ENCODE measurements at regions not wholly inside any gene's neighbourhood (a gene's known extent, or its start where the extent isn't known, plus 50 kb on each side); places are given as distances from the start of the nearest gene placed in this dataset.

DNA sequence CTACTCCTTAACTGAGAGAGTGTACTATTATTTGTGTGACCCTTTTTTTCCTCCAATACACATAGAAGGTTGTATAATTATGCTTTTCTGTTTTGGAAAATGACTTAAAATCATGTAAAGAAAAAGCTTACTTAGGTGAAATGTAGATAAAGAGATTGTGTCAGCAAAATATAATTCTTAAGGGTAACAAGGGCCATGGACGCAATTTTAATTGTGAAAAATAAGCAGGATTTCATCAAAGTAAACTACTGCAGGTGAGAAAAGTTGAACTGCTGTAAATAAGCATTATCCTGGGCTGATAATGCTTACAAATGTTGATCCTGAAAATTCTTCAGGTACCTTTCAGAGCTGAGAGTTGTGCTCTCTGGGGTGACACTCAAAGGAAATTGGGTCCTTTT, 141.5 kb downstream of the RPIA start:
- TF ChIP-seq, protein P1, sequence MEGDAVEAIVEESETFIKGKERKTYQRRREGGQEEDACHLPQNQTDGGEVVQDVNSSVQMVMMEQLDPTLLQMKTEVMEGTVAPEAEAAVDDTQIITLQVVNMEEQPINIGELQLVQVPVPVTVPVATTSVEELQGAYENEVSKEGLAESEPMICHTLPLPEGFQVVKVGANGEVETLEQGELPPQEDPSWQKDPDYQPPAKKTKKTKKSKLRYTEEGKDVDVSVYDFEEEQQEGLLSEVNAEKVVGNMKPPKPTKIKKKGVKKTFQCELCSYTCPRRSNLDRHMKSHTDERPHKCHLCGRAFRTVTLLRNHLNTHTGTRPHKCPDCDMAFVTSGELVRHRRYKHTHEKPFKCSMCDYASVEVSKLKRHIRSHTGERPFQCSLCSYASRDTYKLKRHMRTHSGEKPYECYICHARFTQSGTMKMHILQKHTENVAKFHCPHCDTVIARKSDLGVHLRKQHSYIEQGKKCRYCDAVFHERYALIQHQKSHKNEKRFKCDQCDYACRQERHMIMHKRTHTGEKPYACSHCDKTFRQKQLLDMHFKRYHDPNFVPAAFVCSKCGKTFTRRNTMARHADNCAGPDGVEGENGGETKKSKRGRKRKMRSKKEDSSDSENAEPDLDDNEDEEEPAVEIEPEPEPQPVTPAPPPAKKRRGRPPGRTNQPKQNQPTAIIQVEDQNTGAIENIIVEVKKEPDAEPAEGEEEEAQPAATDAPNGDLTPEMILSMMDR (IDR thresholded peaks at IDR 0.05), result no peak
- no peak for TF ChIP-seq POLR2A (IDR thresholded peaks at IDR 0.05)
